Smooth muscle cell (in vitro differentiated cells): ENCODE measurements at regions not wholly inside any gene's neighbourhood (a gene's known extent, or its start where the extent isn't known, plus 50 kb on each side); places are given as distances from the start of the nearest gene placed in this dataset.

Experiments used
- DNase-seq: peaks from one replicate; lab custom pipeline; 2025; ENCODE audit not compliant: unreplicated experiment; lab: John Stamatoyannopoulos, UW
- H2AFZ ChIP-seq: fragments of 200-600 bp; sonication (generic); 2 replicates; pipeline ENCODE4 v1.6.0; 2016; ENCODE audit warnings: antibody characterized with exemption, low read depth, mild to moderate bottlenecking
- H3F3A ChIP-seq: fragments of 200-600 bp; sonication (generic); 2 replicates; pipeline ENCODE4 v1.6.0; 2017; ENCODE audit warnings: antibody characterized with exemption, low read depth
- H3K27ac ChIP-seq: fragments of 200-600 bp; sonication (generic); 2 replicates; pipeline ENCODE4 v1.5.1; 2016; ENCODE audit warnings: low read depth, mild to moderate bottlenecking
- H3K27me3 ChIP-seq: fragments of 200-600 bp; sonication (generic); 2 replicates; pipeline ENCODE4 v1.6.1; 2016; ENCODE audit warnings: low read depth, mild to moderate bottlenecking
- H3K36me3 ChIP-seq: fragments of 200-600 bp; sonication (generic); 2 replicates; pipeline ENCODE4 v1.5.1; 2016; ENCODE audit warnings: low read depth
- H3K4me1 ChIP-seq: fragments of 200-600 bp; sonication (generic); 2 replicates; pipeline ENCODE4 v1.5.1; 2016; ENCODE audit warnings: low read depth
- H3K4me2 ChIP-seq: fragments of 200-600 bp; sonication (generic); 2 replicates; pipeline ENCODE4 v1.6.0; 2016; ENCODE audit warnings: mild to moderate bottlenecking
- H3K4me3 ChIP-seq: fragments of 200-600 bp; sonication (generic); 2 replicates; pipeline ENCODE4 v1.5.1; 2016; ENCODE audit warnings: mild to moderate bottlenecking
- H3K79me2 ChIP-seq: fragments of 200-600 bp; sonication (generic); 2 replicates; pipeline ENCODE4 v1.6.0; 2016; ENCODE audit warnings: low read depth, mild to moderate bottlenecking
- H3K9ac ChIP-seq: fragments of 200-600 bp; sonication (generic); 2 replicates; pipeline ENCODE4 v1.6.0; 2016; ENCODE audit warnings: low read depth
- H3K9me3 ChIP-seq: fragments of 200-600 bp; sonication (generic); replicated peaks from 2 replicates; pipeline ENCODE4 v1.5.1; 2016; ENCODE audit warnings: low read depth
- H4K20me1 ChIP-seq: fragments of 200-600 bp; sonication (generic); 2 replicates; pipeline ENCODE4 v1.6.0; 2016; ENCODE audit warnings: low read depth
- WGBS: methylation state at CpG from one replicate; pipeline ENCODE4 v1.1.7; 2016; ENCODE audit warnings: low lambda C conversion rate; 5-methylcytosine and 5-hydroxymethylcytosine counted together
- TF ChIP-seq, protein P1 (sequence below): fragments of 200-600 bp; sonication (generic); IDR thresholded peaks from 2 replicates; pipeline ENCODE4 v1.5.1; 2017; ENCODE audit warnings: borderline replicate concordance, mild to moderate bottlenecking, antibody characterized with exemption; ENCODE audit not compliant: insufficient read depth, poor library complexity, severe bottlenecking

DNA sequence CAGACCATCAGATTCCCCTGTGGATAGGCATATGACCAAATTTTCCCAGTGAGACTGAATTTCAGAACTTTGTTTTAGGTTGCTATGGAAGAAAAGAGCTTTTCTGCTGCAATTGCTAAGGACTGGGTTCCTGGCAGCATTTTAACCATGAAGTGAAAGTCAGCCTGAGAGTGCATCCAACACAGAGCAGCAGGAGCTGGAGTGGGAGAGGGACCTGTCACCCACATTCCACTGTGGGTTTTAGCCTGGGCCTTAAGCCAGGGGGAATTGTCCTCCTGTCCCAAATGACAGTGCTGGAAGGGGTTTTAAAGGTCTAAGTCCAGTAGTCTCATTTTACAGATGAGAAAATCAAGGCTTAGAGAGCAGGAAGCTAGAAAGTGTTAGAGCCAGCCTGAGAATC, 203.5 kb upstream of the N4BP1 start:
- Histone ChIP-seq H3F3A (no peaks in the 10 kb centered on the region), H3K27me3 (peaks cover 64% of the 10 kb centered on the region), H3K9me3 (no peaks in the 10 kb centered on the region), H4K20me1 (no peaks in the 10 kb centered on the region), H3K4me3 (no peak overlapping the region), H3K4me1 (no peaks in the 10 kb centered on the region), H3K9ac (no peak overlapping the region), H3K36me3 (no peaks in the 10 kb centered on the region), H3K4me2 (no peak overlapping the region), H3K27ac (no peak overlapping the region), H3K79me2 (no peaks in the 10 kb centered on the region), H2AFZ (no peak overlapping the region)
- no peak for DNase-seq
- TF ChIP-seq, protein P1, sequence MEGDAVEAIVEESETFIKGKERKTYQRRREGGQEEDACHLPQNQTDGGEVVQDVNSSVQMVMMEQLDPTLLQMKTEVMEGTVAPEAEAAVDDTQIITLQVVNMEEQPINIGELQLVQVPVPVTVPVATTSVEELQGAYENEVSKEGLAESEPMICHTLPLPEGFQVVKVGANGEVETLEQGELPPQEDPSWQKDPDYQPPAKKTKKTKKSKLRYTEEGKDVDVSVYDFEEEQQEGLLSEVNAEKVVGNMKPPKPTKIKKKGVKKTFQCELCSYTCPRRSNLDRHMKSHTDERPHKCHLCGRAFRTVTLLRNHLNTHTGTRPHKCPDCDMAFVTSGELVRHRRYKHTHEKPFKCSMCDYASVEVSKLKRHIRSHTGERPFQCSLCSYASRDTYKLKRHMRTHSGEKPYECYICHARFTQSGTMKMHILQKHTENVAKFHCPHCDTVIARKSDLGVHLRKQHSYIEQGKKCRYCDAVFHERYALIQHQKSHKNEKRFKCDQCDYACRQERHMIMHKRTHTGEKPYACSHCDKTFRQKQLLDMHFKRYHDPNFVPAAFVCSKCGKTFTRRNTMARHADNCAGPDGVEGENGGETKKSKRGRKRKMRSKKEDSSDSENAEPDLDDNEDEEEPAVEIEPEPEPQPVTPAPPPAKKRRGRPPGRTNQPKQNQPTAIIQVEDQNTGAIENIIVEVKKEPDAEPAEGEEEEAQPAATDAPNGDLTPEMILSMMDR, result no peak

DNA sequence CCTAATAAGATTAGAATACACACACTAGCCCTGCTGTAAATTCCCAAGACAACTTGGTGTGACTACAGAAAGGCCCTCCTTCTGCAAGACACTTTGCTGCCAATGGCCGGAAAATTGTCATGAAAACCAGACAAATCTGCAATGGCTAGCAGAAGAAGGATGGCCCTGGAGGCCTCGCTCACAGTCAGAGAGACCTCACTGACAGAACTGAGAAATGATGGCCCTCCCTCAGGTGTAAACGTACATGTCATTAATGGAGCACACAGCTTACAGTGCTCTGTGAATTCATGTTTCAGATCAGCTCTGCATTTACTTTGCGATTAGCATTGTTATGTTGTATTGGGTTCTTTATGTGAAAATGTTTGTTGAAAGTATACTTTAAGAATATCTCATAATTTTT, 202.9 kb upstream of the N4BP1 start:
- H3K27me3 ChIP-seq, result peaks cover 70% of the 10 kb centered on the region
- DNase-seq, result no peak
- H3K9me3 ChIP-seq, result no peaks in the 10 kb centered on the region
- H3K9ac ChIP-seq, result no peak overlapping the region
- H3K79me2 ChIP-seq, result no peaks in the 10 kb centered on the region
- 94% methylated on average over 4 of the region's 4 CpGs for WGBS
- no peak overlapping the region for H2AFZ ChIP-seq
- H3K4me2 ChIP-seq, result no peak overlapping the region
- H3K4me1 ChIP-seq, result no peaks in the 10 kb centered on the region
- no peak overlapping the region for H3K27ac ChIP-seq
- TF ChIP-seq, protein P1, result no peak
- no peak overlapping the region for H3K4me3 ChIP-seq
- H4K20me1 ChIP-seq, result no peaks in the 10 kb centered on the region
- no peaks in the 10 kb centered on the region for H3K36me3 ChIP-seq
- no peaks in the 10 kb centered on the region for H3F3A ChIP-seq

DNA sequence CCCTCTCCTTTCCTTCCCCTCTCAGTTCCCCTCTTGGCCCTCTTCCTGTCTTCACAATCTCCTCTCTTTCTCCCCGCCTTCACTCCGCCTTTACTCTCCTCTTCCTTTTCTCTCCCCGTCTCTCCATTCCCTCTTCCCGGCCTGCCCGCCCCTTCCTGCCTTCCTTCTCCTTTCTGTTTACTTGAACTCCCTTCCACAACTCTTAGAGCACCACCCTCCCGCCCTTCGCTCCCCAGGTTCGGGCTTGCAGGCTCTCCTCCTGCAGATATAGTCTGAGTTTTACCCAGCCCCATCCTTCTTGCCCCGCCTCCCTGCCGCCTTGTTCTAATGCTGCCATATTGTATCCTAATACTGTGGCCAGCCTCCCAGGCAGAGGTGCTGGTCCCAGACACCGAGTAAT, 201.5 kb upstream of the N4BP1 start:
- H3K4me2 ChIP-seq, result peak overlapping the region; percentile 78
- 37% methylated on average over 10 of the region's 11 CpGs for WGBS
- no peaks in the 10 kb centered on the region for H3K9me3 ChIP-seq
- no peak for DNase-seq
- H4K20me1 ChIP-seq, result no peaks in the 10 kb centered on the region
- no peak overlapping the region for H3K9ac ChIP-seq
- no peak overlapping the region for H2AFZ ChIP-seq
- H3K27ac ChIP-seq, result no peak overlapping the region
- H3K4me1 ChIP-seq, result no peaks in the 10 kb centered on the region
- no peak overlapping the region for H3K4me3 ChIP-seq
- H3K27me3 ChIP-seq, result peaks cover 73% of the 10 kb centered on the region
- TF ChIP-seq, protein P1, result no peak
- no peaks in the 10 kb centered on the region for H3K36me3 ChIP-seq
- no peaks in the 10 kb centered on the region for H3K79me2 ChIP-seq
- H3F3A ChIP-seq, result no peaks in the 10 kb centered on the region

DNA sequence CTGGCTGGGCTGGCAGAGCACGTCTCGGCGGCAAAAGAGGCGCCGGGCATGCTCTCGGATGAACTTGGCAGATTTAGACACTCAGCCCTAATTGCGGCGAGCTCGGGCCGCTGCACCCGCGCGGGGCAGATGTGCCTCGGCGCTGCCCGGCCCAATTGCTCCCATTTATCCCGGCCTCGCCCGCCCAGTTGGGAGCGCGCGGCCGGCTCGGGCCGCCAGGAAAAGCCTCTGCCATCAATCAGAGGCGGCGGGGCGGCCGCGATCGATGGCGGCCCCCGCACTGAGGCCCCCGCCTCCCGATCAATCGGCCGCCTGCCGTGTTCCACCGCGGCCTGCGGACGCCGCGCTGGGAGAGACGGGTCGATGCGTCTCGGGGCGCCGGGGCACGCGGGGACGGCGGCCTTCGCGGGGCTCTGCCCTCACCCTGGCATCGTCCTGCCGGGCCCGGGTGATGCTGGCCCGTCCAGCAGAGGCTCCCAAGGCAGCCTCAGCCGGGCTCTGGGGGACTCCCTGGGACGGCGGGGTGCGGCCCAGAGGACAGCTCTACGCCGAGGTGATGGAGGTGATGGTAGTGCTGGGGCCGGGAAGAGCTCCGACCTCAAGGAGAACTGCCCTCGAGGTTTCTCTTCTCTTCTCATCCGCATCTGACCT, 200.9 kb upstream of the N4BP1 start:
- no peak overlapping the region for H3K9ac ChIP-seq
- H3K79me2 ChIP-seq, result no peaks in the 10 kb centered on the region
- H2AFZ ChIP-seq, result no peak overlapping the region
- no peaks in the 10 kb centered on the region for H4K20me1 ChIP-seq
- H3K9me3 ChIP-seq, result no peaks in the 10 kb centered on the region
- TF ChIP-seq, protein P1, result no peak
- peak overlapping the region; percentile 78 for H3K4me2 ChIP-seq
- DNase-seq, result no peak
- peaks cover 75% of the 10 kb centered on the region for H3K27me3 ChIP-seq
- no peaks in the 10 kb centered on the region for H3K4me1 ChIP-seq
- H3F3A ChIP-seq, result no peaks in the 10 kb centered on the region
- no peak overlapping the region for H3K27ac ChIP-seq
- H3K4me3 ChIP-seq, result peak overlapping the region; percentile 29
- no peaks in the 10 kb centered on the region for H3K36me3 ChIP-seq
- 6% methylated on average over 38 of the region's 70 CpGs for WGBS
